Testis (tissue), 2 donors: ENCODE measurements at regions not wholly inside any gene's neighbourhood (a gene's known extent, or its start where the extent isn't known, plus 50 kb on each side); places are given as distances from the start of the nearest gene placed in this dataset.

Experiments
- DNase-seq: peaks from one replicate; pipeline ENCODE4 v3.0.0-alpha.2; 2019
- H3K27ac ChIP-seq, 2 donors: fragments of 200-600 bp; sonication (generic); one replicate each; pipeline ENCODE4 v1.5.1; 2019
- H3K27me3 ChIP-seq: fragments of 200-600 bp; sonication (generic); one replicate; pipeline ENCODE4 v1.5.1; 2019
- H3K36me3 ChIP-seq: fragments of 200-600 bp; sonication (generic); one replicate; pipeline ENCODE4 v1.5.1; 2017; ENCODE audit warnings: low read depth; ENCODE audit errors: missing control alignments
- H3K4me1 ChIP-seq: fragments of 200-600 bp; sonication (generic); one replicate; pipeline ENCODE4 v1.5.1; 2019
- H3K4me3 ChIP-seq, 2 donors: fragments of 200-600 bp; sonication (generic); one replicate each; pipeline ENCODE4 v1.5.1; 2017 to 2019
- H3K9me3 ChIP-seq: fragments of 200-600 bp; sonication (generic); one replicate; pipeline ENCODE4 v1.5.1; 2017
- POLR2A ChIP-seq: fragments of 450-650 bp; IDR thresholded peaks from one replicate; pipeline ENCODE4 v1.6.1; 2017; ENCODE audit warnings: antibody characterized with exemption, mild to moderate bottlenecking, moderate library complexity
- WGBS, 2 donors: methylation state at CpG; one replicate each; pipeline ENCODE4 v1.1.5; 2018; 5-methylcytosine and 5-hydroxymethylcytosine counted together
- intact Hi-C: fragments of 100-400 bp; cut with DNase I; formaldehyde crosslinking; loops from one replicate; pipeline ENCODE4 v1.15.1; 2023; ENCODE audit warnings: low total_unique reads
- TF ChIP-seq, protein P1 (sequence below), 3 experiments: fragments of 450-650 bp in 2 of 3; fragments of 200-600 bp in 1 of 3; sonication (generic) in 1 of 3; IDR thresholded peaks; one replicate each; pipeline ENCODE4 v1.5.1; 2016 to 2019; ENCODE audit warnings: antibody characterized with exemption in 3 of 3, mild to moderate bottlenecking in 2 of 3, moderate library complexity in 1 of 3

DNA sequence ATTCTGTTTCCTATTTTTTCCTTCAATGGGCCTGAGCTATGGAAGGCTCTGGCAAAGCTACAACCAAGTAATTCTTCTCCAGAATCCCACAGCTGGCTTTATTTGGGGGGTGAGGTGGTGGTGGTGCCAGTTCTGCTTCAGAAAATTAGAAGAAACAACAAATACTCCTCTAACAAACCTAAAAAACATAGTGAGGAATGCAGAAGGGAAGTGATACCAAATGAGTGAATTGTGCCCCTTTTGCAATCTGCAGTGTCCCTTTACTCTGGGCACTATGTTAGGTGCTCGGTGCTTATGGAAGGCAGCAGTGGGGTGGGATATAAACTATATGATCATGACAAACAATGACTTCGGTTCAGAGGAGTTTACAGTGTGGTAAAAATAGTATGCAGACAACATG, 90.4 kb upstream of the ROPN1 start:
- no peak for DNase-seq
- WGBS, 2 donors, result 75 to 85% methylated on average over 2 of the region's 2 CpGs
- no peaks in the 10 kb centered on the region for H3K27me3 ChIP-seq
- no peak overlapping the region for H3K27ac ChIP-seq
- no peaks in the 10 kb centered on the region for H3K36me3 ChIP-seq
- TF ChIP-seq, protein P1, sequence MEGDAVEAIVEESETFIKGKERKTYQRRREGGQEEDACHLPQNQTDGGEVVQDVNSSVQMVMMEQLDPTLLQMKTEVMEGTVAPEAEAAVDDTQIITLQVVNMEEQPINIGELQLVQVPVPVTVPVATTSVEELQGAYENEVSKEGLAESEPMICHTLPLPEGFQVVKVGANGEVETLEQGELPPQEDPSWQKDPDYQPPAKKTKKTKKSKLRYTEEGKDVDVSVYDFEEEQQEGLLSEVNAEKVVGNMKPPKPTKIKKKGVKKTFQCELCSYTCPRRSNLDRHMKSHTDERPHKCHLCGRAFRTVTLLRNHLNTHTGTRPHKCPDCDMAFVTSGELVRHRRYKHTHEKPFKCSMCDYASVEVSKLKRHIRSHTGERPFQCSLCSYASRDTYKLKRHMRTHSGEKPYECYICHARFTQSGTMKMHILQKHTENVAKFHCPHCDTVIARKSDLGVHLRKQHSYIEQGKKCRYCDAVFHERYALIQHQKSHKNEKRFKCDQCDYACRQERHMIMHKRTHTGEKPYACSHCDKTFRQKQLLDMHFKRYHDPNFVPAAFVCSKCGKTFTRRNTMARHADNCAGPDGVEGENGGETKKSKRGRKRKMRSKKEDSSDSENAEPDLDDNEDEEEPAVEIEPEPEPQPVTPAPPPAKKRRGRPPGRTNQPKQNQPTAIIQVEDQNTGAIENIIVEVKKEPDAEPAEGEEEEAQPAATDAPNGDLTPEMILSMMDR (IDR thresholded peaks at IDR 0.05), result no peak
- TF ChIP-seq POLR2A, result no peak
- H3K9me3 ChIP-seq, result no peaks in the 10 kb centered on the region
- H3K4me1 ChIP-seq, result peaks cover 10% of the 10 kb centered on the region
- no peak overlapping the region for H3K4me3 ChIP-seq
- intact Hi-C loops, result no loop called here

DNA sequence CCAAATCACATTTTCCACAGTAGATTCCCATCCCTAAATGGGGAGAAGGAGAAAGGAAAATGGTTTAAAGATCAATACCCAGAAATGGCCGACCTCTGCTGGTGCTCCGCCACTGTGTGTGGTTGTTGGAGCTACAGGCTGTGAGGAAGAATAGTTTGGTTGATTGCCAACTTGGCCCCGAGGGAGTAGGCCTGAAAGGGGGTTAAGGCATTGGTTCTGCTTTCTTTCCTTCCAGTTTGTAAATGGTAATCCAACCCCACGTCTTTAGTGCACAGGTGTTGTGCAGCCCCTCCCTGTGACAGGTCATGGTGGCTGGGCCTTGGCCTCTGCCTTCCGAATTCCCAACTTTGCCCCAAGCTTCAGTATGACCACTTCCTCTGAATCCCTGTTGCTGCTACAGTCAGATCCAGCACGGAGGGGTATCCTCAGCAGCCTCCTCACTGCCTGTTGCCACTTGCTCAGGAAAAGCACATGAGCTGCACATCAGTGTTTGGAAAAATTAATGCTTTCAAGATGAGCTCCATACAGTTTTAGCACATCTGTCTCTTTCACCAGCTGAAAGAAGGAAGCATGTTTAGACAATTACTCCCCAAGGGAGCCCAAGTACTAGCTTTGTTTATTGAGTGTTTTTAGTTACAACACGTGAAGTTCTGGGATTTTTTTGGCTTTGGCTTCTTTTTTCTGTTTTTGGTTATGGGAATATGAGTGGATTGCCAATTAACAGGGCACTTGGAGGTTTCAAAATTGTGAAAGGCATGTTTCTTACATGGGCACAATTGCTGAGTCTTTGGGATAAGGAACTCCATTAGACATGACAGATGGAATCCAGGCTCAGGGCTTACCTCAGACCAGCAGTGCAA, 92.3 kb upstream of the ROPN1 start:
- WGBS, 2 donors, result 52 to 60% methylated on average over 6 to 7 of the region's 7 CpGs
- intact Hi-C loops, result no loop called here
- TF ChIP-seq, protein P1 (IDR thresholded peaks at IDR 0.05), result no peak
- no peak for TF ChIP-seq POLR2A

DNA sequence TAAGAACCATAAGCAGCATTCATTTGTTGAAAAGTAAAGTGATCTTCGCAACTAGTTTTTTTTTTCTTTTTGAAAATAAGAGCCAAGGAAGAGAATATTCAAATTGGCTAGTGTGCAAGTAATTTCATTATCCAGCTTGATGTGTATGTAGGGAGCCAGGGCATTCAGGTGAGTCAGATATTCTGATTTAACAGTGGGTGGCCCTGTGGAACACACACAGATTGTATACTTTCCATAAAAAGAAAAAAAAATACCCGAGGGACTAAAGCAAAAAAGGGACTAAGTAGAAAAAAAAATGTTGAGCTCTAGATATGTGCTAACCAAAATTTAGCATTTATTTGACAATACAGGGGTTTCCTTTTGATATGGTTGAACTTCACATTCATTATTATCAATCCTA, 96.9 kb upstream of the ROPN1 start:
- Histone ChIP-seq H3K27me3 (no peaks in the 10 kb centered on the region), H3K9me3 (no peaks in the 10 kb centered on the region), H3K4me1 (peaks cover 27% of the 10 kb centered on the region), H3K36me3 (no peaks in the 10 kb centered on the region), H3K27ac (no peak overlapping the region), H3K4me3 (no peak overlapping the region)
- DNase-seq, result no peak
- intact Hi-C loops, result no loop called here
- 74 to 83% methylated on average over 2 of the region's 2 CpGs for WGBS, 2 donors
- no peak for TF ChIP-seq POLR2A
- TF ChIP-seq, protein P1 (IDR thresholded peaks at IDR 0.05), result no peak

More for the DNA sequence above, 92.3 kb upstream of the ROPN1 start:
- H3K9me3 ChIP-seq, result no peaks in the 10 kb centered on the region
- no peaks in the 10 kb centered on the region for H3K27me3 ChIP-seq
- peak overlapping the region in 1 of 2 donors; percentile 43 for H3K27ac ChIP-seq
- no peak for DNase-seq
- H3K4me3 ChIP-seq, result no peak overlapping the region
- H3K36me3 ChIP-seq, result no peaks in the 10 kb centered on the region
- peaks cover 10% of the 10 kb centered on the region for H3K4me1 ChIP-seq

DNA sequence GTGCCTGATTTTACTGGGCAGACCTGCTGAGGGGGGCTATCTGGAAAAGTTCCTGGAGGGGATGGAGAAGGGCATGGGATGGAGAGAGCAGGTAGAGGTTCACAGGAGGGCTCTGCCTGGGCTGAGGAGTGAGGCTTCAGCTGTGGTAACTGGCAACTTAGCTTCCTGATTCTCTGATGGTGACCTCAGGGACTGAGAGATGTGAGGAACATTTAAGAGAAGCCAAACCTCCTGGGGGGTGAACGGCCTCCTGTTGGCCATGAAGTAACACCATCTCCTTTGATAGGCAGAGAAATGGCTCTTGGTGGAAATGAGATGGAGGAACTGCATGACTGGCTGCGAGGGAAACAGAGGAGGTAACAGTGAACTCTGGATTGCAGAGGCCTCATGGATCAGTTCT, 97.3 kb upstream of the ROPN1 start:
- H3K27ac ChIP-seq, result no peak overlapping the region
- DNase-seq, result no peak
- no peaks in the 10 kb centered on the region for H3K27me3 ChIP-seq
- WGBS, 2 donors, result 74 to 81% methylated on average over 2 of the region's 2 CpGs
- no peak for TF ChIP-seq POLR2A
- TF ChIP-seq, protein P1 (IDR thresholded peaks at IDR 0.05), result no peak
- H3K9me3 ChIP-seq, result no peaks in the 10 kb centered on the region
- H3K36me3 ChIP-seq, result no peaks in the 10 kb centered on the region
- intact Hi-C loops, result no loop called here
- peaks cover 26% of the 10 kb centered on the region for H3K4me1 ChIP-seq
- H3K4me3 ChIP-seq, result no peak overlapping the region

DNA sequence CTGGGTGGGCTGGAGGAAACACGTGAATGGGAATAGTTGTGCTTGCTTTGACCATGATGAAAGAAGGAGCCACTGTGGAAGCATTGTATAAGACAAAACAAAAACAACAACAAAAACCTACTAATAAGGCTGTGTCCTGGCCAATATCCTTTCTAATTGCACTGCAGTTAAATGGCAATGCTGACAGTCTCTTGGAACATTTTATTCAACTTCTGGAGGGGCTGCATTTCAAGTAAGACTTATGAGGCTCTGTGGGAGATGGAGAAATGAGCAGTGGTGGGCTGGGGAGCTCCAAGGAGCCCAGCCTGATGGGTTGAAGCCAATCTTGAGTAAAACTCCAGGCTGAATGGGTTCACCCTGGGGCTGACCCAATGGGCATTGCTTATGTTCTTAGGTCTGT, 99.8 kb upstream of the ROPN1 start:
- TF ChIP-seq, protein P1 (IDR thresholded peaks at IDR 0.05), result no peak
- no peak for TF ChIP-seq POLR2A
- WGBS, 2 donors, result 52 to 60% methylated on average over 1 of the region's 1 CpG

More for the DNA sequence above, 99.8 kb upstream of the ROPN1 start:
- Histone ChIP-seq H3K27ac (peak overlapping the region; percentile 50 to 69), H3K27me3 (no peaks in the 10 kb centered on the region), H3K9me3 (no peaks in the 10 kb centered on the region), H3K36me3 (no peaks in the 10 kb centered on the region), H3K4me1 (peaks cover 30% of the 10 kb centered on the region), H3K4me3 (no peak overlapping the region)
- DNase-seq, result no peak
- intact Hi-C loops, result no loop called here
